Thyroid gland (tissue), 4 donors: ENCODE measurements at regions not wholly inside any gene's neighbourhood (a gene's known extent, or its start where the extent isn't known, plus 50 kb on each side); places are given as distances from the start of the nearest gene placed in this dataset.

Experiments used
- CTCF ChIP-seq, 6 experiments: fragments of 200-600 bp in 3 of 6; fragments of 450-650 bp in 3 of 6; sonication (generic) in 3 of 6; IDR thresholded peaks; one replicate each; pipeline ENCODE4 v1.5.1; 2016 to 2019; ENCODE audit warnings: antibody characterized with exemption in 6 of 6, mild to moderate bottlenecking in 2 of 6, inconsistent platforms in 1 of 6, moderate library complexity in 1 of 6
- POLR2A ChIP-seq, 2 donors: fragments of 450-650 bp; IDR thresholded peaks; one replicate each; pipeline ENCODE4 v1.6.1; 2017; ENCODE audit warnings: antibody characterized with exemption in 2 of 2, mild to moderate bottlenecking in 2 of 2, moderate library complexity in 1 of 2

GRCh38 chr10:89915021-89915420 lies 213.6 kb downstream of the KIF20B start:
- no peak for TF ChIP-seq CTCF (IDR thresholded peaks at IDR 0.05)
- TF ChIP-seq POLR2A (IDR thresholded peaks at IDR 0.05): no peak
